ENCODE measurements at regions not wholly inside any gene's neighbourhood (a gene's known extent, or its start where the extent isn't known, plus 50 kb on each side); places are given as distances from the start of the nearest gene placed in this dataset.
"Not testable (repeated sequence)": the region's sequence is repeated elsewhere in the genome, so short reads cannot be mapped to it uniquely, and the experiment has no call there.

DNA sequence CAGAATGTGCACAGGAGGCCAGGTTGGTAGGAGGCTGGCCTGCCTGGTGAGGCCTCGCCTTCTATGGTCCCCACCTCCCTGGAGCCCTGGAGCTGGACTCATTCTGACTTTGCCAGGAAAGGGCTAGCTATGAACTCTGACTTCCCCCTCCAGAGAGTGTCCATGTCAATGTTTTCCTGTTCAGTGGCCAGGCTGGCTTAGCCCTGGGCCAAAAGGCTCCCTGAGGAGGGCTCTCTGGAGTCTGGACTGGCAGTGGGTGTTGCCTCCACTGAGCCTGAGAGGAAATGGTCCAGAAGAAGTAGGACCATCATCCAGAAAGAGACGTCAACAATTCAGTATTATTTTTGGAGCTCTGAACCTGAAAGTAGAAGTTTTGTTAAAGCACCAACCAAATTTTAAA is 178.7 kb downstream of the CHIC2 start:
- Histone ChIP-seq H3K36me3 (ENCODE audit: control insufficient read depth, insufficient read depth, low read length) (no peaks in the 10 kb centered on the region), H3K27me3 (ENCODE audit: control insufficient read depth, insufficient read depth, low read length) (no peaks in the 10 kb centered on the region; the same call in 1 of the 2 replicates), H3K27ac (ENCODE audit: low read length) (no peak overlapping the region), H3K4me3 (ENCODE audit: low read depth in 2 of 2, low read length in 2 of 2) (no peak overlapping the region), H3K9me3 (ENCODE audit: control insufficient read depth, insufficient read depth, low read depth, low read length) (no peaks in the 10 kb centered on the region), H3K4me1 (ENCODE audit: control insufficient read depth, insufficient read depth, low read length) (no peaks in the 10 kb centered on the region)
- no TSS peak for BruUV-seq (replicated peaks)
- no peak for DNase-seq (ENCODE audit: low read depth, low spot score)
- POLR2A ChIA-PET, result no interaction called here
- in situ Hi-C loops (cut with HindIII; ENCODE audit: low pct_unique_long_range_greater_than_20kb, low sequenced_read_pairs), result no loop called here
- no peak for TF ChIP-seq TCF7L2 (IDR thresholded peaks at IDR 0.05; ENCODE audit: low read depth, low read length)
- no peak for TF ChIP-seq SIN3A (IDR thresholded peaks at IDR 0.05; ENCODE audit: borderline replicate concordance, insufficient read depth, low read depth, low read length)
- no peak for TF ChIP-seq POLR2AphosphoS5 (IDR thresholded peaks at IDR 0.05; ENCODE audit: low read depth, low read length)
- TF ChIP-seq, protein P1, sequence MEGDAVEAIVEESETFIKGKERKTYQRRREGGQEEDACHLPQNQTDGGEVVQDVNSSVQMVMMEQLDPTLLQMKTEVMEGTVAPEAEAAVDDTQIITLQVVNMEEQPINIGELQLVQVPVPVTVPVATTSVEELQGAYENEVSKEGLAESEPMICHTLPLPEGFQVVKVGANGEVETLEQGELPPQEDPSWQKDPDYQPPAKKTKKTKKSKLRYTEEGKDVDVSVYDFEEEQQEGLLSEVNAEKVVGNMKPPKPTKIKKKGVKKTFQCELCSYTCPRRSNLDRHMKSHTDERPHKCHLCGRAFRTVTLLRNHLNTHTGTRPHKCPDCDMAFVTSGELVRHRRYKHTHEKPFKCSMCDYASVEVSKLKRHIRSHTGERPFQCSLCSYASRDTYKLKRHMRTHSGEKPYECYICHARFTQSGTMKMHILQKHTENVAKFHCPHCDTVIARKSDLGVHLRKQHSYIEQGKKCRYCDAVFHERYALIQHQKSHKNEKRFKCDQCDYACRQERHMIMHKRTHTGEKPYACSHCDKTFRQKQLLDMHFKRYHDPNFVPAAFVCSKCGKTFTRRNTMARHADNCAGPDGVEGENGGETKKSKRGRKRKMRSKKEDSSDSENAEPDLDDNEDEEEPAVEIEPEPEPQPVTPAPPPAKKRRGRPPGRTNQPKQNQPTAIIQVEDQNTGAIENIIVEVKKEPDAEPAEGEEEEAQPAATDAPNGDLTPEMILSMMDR (IDR thresholded peaks at IDR 0.05), result no peak
- TF ChIP-seq, protein P2, sequence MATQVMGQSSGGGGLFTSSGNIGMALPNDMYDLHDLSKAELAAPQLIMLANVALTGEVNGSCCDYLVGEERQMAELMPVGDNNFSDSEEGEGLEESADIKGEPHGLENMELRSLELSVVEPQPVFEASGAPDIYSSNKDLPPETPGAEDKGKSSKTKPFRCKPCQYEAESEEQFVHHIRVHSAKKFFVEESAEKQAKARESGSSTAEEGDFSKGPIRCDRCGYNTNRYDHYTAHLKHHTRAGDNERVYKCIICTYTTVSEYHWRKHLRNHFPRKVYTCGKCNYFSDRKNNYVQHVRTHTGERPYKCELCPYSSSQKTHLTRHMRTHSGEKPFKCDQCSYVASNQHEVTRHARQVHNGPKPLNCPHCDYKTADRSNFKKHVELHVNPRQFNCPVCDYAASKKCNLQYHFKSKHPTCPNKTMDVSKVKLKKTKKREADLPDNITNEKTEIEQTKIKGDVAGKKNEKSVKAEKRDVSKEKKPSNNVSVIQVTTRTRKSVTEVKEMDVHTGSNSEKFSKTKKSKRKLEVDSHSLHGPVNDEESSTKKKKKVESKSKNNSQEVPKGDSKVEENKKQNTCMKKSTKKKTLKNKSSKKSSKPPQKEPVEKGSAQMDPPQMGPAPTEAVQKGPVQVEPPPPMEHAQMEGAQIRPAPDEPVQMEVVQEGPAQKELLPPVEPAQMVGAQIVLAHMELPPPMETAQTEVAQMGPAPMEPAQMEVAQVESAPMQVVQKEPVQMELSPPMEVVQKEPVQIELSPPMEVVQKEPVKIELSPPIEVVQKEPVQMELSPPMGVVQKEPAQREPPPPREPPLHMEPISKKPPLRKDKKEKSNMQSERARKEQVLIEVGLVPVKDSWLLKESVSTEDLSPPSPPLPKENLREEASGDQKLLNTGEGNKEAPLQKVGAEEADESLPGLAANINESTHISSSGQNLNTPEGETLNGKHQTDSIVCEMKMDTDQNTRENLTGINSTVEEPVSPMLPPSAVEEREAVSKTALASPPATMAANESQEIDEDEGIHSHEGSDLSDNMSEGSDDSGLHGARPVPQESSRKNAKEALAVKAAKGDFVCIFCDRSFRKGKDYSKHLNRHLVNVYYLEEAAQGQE (IDR thresholded peaks at IDR 0.05; ENCODE audit: insufficient read depth in 1 of 2, low read depth in 2 of 2, low read length in 1 of 2), result no peak
- CTCF ChIA-PET, result no interaction called here
- no peak for ATAC-seq
- intact Hi-C loops (cut with micrococcal nuclease; ENCODE audit: unreplicated experiment), result no loop called here

DNA sequence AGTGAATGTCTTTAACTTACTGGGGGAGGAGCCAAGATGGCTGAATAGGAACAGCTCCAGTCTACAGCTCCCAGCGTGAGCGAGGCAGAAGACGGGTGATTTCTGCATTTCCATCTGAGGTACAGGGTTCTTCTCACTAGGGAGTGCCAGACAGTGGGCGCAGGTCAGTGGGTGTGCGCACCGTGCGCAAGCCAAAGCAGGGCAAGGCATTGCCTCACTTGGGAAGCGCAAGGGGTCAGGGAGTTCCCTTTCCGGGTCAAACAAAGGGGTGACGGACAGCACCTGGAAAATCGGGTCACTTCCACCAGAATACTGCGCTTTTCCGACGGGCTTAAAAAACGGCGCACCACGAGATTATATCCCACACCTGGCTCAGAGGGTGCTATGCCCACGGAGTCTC is 187.3 kb downstream of the CHIC2 start:
- H3K4me3 ChIP-seq (ENCODE audit: low read depth in 2 of 2, low read length in 2 of 2); H3K27ac ChIP-seq (ENCODE audit: low read length); H3K36me3 ChIP-seq (ENCODE audit: control insufficient read depth, insufficient read depth, low read length); H3K27me3 ChIP-seq (ENCODE audit: control insufficient read depth, insufficient read depth, low read length); CTCF ChIA-PET; DNase-seq (ENCODE audit: low read depth, low spot score); in situ Hi-C loops (cut with HindIII; ENCODE audit: low pct_unique_long_range_greater_than_20kb, low sequenced_read_pairs); H3K4me1 ChIP-seq (ENCODE audit: control insufficient read depth, insufficient read depth, low read length); BruUV-seq (replicated peaks); ATAC-seq; intact Hi-C loops (cut with micrococcal nuclease; ENCODE audit: unreplicated experiment); H3K9me3 ChIP-seq (ENCODE audit: control insufficient read depth, insufficient read depth, low read depth, low read length); POLR2A ChIA-PET: not testable (repeated sequence)

DNA sequence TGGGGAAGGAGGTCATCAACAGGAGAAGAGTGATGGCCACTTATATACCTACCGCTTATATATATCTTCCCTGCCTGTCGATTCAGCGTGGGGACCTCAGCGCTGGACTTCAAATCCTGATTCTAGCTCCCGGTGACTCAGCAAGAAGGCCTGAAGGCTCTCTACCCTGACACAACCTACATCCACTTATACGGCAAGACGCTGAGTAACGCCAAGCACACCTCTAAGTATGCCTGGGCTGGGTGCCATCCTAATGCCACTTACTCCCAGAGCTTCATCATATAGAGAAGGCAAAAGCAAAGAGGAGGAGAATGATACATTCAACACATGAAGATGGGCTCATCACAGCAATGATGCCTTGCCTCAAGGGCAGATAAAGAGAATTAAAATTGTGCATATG is 198.3 kb downstream of the CHIC2 start:
- CTCF ChIA-PET, result no interaction called here
- Histone ChIP-seq H3K27me3 (ENCODE audit: control insufficient read depth, insufficient read depth, low read length) (no peaks in the 10 kb centered on the region), H3K36me3 (ENCODE audit: control insufficient read depth, insufficient read depth, low read length) (no peaks in the 10 kb centered on the region), H3K27ac (ENCODE audit: low read length) (no peak overlapping the region), H3K4me1 (ENCODE audit: control insufficient read depth, insufficient read depth, low read length) (no peaks in the 10 kb centered on the region), H3K4me3 (ENCODE audit: low read depth in 2 of 2, low read length in 2 of 2) (no peak overlapping the region), H3K9me3 (ENCODE audit: control insufficient read depth, insufficient read depth, low read depth, low read length) (no peaks in the 10 kb centered on the region)
- in situ Hi-C loops (cut with HindIII; ENCODE audit: low pct_unique_long_range_greater_than_20kb, low sequenced_read_pairs) (no loop called here), intact Hi-C loops (cut with micrococcal nuclease; ENCODE audit: unreplicated experiment) (loop anchor here (10.0 kb wide), 1 partner anchor 61 kb away; no protein-coding TSS in a partner anchor)
- TF ChIP-seq, protein P1 (IDR thresholded peaks at IDR 0.05), result no peak
- TF ChIP-seq, protein P2 (IDR thresholded peaks at IDR 0.05; ENCODE audit: insufficient read depth in 1 of 2, low read depth in 2 of 2, low read length in 1 of 2), result no peak
- TF ChIP-seq POLR2AphosphoS5 (IDR thresholded peaks at IDR 0.05; ENCODE audit: low read depth, low read length) (no peak), TCF7L2 (IDR thresholded peaks at IDR 0.05; ENCODE audit: low read depth, low read length) (no peak), SIN3A (IDR thresholded peaks at IDR 0.05; ENCODE audit: borderline replicate concordance, insufficient read depth, low read depth, low read length) (no peak)
- POLR2A ChIA-PET, result no interaction called here
- DNase-seq (ENCODE audit: low read depth, low spot score) (no peak), ATAC-seq (no peak)
- BruUV-seq (replicated peaks), result no TSS peak

Data from Panc1 (cell line).